ENCODE measurements at regions not wholly inside any gene's neighbourhood (a gene's known extent, or its start where the extent isn't known, plus 50 kb on each side); places are given as distances from the start of the nearest gene placed in this dataset.

GRCh38 chr18:28606686-28607085, 429.8 kb upstream of the CDH2 start:
- DNase-seq (ENCODE audit: low spot score), result no peak

GRCh38 chr18:28602391-28602790, 425.5 kb upstream of the CDH2 start:
- Histone ChIP-seq H3K4me3 (no peak overlapping the region), H3K27ac (no peak overlapping the region)
- DNase-seq (ENCODE audit: low spot score), result no peak
- TF ChIP-seq CTCF (IDR thresholded peaks at IDR 0.05), result no peak

More at GRCh38 chr18:28606686-28607085, 429.8 kb upstream of the CDH2 start:
- no peak for TF ChIP-seq CTCF (IDR thresholded peaks at IDR 0.05)
- no peak overlapping the region for H3K4me3 ChIP-seq
- H3K27ac ChIP-seq, result no peak overlapping the region

GRCh38 chr18:28594034-28594433, 417.1 kb upstream of the CDH2 start:
- H3K27ac ChIP-seq, result no peak overlapping the region
- H3K4me3 ChIP-seq, result no peak overlapping the region
- no peak for TF ChIP-seq CTCF (IDR thresholded peaks at IDR 0.05)
- DNase-seq (ENCODE audit: low spot score), result no peak

GRCh38 chr18:28588884-28589549, 412.1 kb upstream of the CDH2 start:
- Histone ChIP-seq H3K4me3 (no peak overlapping the region), H3K27ac (no peak overlapping the region)
- DNase-seq (ENCODE audit: low spot score), result no peak
- TF ChIP-seq CTCF (IDR thresholded peaks at IDR 0.05), result no peak

- DNase-seq (ENCODE audit: low spot score), result no peak
- no peak for TF ChIP-seq CTCF (IDR thresholded peaks at IDR 0.05)
- Histone ChIP-seq H3K27ac (no peak overlapping the region), H3K4me3 (no peak overlapping the region)
These were observed 407.8 kb upstream of the CDH2 start for GRCh38 chr18:28584731-28585130.

- TF ChIP-seq CTCF (IDR thresholded peaks at IDR 0.05), result no peak
- Histone ChIP-seq H3K4me3 (no peak overlapping the region), H3K27ac (no peak overlapping the region)
- no peak for DNase-seq (ENCODE audit: low spot score)
These were observed 405.8 kb upstream of the CDH2 start for GRCh38 chr18:28582724-28583123.

GRCh38 chr18:28581521-28582071, 404.7 kb upstream of the CDH2 start:
- TF ChIP-seq CTCF (IDR thresholded peaks at IDR 0.05), result no peak
- DNase-seq (ENCODE audit: low spot score), result no peak
- no peak overlapping the region for H3K27ac ChIP-seq
- H3K4me3 ChIP-seq, result no peak overlapping the region
